Activated T-helper 2 cell treated with anti-CD3 and anti-CD28 coated beads, Interferon-gamma antibody, Interleukin-2, Interleukin-4, amounts not matched to agents 10 μg/mL and 5 μg/mL and 100 μg/mL, durations not matched to agents 14 hours and 24 hours and 36 hours (primary cell): ENCODE measurements at regions not wholly inside any gene's neighbourhood (a gene's known extent, or its start where the extent isn't known, plus 50 kb on each side); places are given as distances from the start of the nearest gene placed in this dataset.
"Not testable (repeated sequence)": the region's sequence is repeated elsewhere in the genome, so short reads cannot be mapped to it uniquely, and the experiment has no call there.

ENCODE experiments used
- DNase-seq: peaks from one replicate; pipeline ENCODE4 v3.0.0; 2021; ENCODE audit warnings: low spot score
- H3K27ac Mint-ChIP-seq: one replicate; pipeline ENCODE4 v1.8.0; 2021; ENCODE audit warnings: mixed read lengths
- H3K27me3 Mint-ChIP-seq: one replicate; pipeline ENCODE4 v1.8.0; 2021; ENCODE audit warnings: low read depth, mixed read lengths
- H3K36me3 Mint-ChIP-seq: one replicate; pipeline ENCODE4 v1.8.0; 2021; ENCODE audit warnings: low read depth, mixed read lengths
- H3K4me1 Mint-ChIP-seq: one replicate; pipeline ENCODE4 v1.8.0; 2021; ENCODE audit warnings: low read depth, mixed read lengths
- H3K4me3 Mint-ChIP-seq: one replicate; pipeline ENCODE4 v1.8.0; 2021; ENCODE audit warnings: low read depth, mild to moderate bottlenecking, moderate library complexity, mixed read lengths
- H3K9me3 Mint-ChIP-seq: one replicate; pipeline ENCODE4 v1.8.0; 2021; ENCODE audit warnings: mixed read lengths
- intact Hi-C: fragments of 100-400 bp; cut with micrococcal nuclease; formaldehyde crosslinking; loops from one replicate; pipeline ENCODE4 v1.15.1; 2023

DNA sequence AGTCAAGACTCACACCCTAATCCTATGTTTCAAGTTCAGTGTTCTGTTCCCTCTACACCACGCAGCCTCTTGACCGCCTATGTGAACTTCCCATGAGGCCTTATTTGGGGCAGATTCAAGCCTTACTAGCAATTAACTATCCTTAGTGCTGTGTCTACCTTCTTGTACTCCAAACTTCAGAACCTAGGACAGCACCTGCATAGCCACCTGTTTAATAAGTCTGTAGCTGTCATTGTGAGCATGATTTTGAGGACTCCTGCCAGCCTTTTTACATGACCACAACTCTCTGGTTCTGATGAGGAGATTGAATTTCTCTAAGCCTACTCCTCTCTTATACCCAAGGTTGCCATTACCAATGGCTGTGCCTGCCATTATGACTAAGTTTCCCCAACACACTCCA is 50.8 kb upstream of the PCSK1 start:
- no peak for DNase-seq
- H3K27ac Mint-ChIP-seq: no peak overlapping the region
- no peaks in the 10 kb centered on the region for H3K4me1 Mint-ChIP-seq
- no peaks in the 10 kb centered on the region for H3K36me3 Mint-ChIP-seq
- no peaks in the 10 kb centered on the region for H3K9me3 Mint-ChIP-seq
- H3K27me3 Mint-ChIP-seq: peaks cover 7% of the 10 kb centered on the region
- no peak overlapping the region for H3K4me3 Mint-ChIP-seq
- intact Hi-C loops: no loop called here

- intact Hi-C loops: no loop called here
- no peak overlapping the region for H3K27ac Mint-ChIP-seq
Observed at GRCh38 chr5:96487859-96488258, 54.8 kb upstream of the PCSK1 start.

DNA sequence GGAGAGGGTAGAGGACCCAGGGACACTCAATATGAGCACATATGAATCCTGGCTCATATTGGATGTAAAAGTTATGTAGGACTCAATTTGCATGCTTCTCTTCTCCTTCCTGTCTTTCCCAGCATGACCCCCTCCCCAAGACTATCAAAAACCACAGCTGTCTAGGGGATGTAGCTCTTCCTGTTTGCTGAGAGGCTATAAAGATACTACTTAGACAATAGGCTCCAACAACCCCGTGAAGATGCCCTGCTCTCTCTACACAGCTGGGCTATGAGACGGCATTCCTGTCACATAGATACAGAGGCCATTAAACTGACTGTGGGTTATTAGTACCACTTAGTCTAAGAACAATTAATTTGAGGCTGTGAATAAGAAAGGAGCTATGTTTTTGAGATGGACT is 56.5 kb upstream of the PCSK1 start:
- H3K27me3 Mint-ChIP-seq: peaks cover 11% of the 10 kb centered on the region
- no peaks in the 10 kb centered on the region for H3K36me3 Mint-ChIP-seq
- no peaks in the 10 kb centered on the region for H3K9me3 Mint-ChIP-seq
- H3K4me1 Mint-ChIP-seq: no peaks in the 10 kb centered on the region
- intact Hi-C loops: no loop called here
- no peak for DNase-seq
- H3K27ac Mint-ChIP-seq: no peak overlapping the region
- H3K4me3 Mint-ChIP-seq: no peak overlapping the region

More at GRCh38 chr5:96487859-96488258, 54.8 kb upstream of the PCSK1 start:
- Mint-ChIP-seq H3K27me3 (peaks cover 11% of the 10 kb centered on the region), H3K36me3 (no peaks in the 10 kb centered on the region), H3K4me3 (no peak overlapping the region), H3K4me1 (no peaks in the 10 kb centered on the region), H3K9me3 (no peaks in the 10 kb centered on the region)
- DNase-seq: no peak

DNA sequence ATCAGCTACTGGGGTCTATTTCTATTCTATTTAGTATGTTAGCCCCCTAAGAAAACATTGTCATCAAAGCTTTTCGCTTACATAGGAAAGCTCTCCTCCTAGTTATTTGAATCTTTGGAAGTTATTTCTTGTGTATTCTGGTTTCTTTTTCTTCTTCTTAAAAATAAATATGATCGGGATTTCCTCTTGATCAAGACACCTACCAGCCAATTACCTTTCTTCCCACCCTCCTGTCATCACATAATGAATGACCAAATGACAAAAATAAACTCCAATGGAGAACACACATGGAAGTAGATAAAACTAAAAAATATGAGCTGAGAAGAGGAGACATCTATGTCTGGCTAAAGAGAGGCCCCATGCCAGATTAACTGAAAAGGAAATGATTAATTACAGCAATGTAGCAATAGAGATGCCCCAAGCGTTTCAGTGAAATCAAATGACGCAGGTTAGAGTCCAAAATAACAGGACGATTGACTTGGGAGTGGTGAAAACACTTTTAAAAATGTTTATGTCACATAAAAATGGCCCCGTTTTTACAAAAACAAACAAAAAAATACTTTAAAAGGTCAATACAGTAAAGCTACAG is 59.5 kb upstream of the PCSK1 start:
- Mint-ChIP-seq H3K36me3 (no peaks in the 10 kb centered on the region), H3K27ac (no peak overlapping the region), H3K9me3 (no peaks in the 10 kb centered on the region), H3K4me1 (no peaks in the 10 kb centered on the region), H3K27me3 (peaks cover 9% of the 10 kb centered on the region), H3K4me3 (no peak overlapping the region)
- no peak for DNase-seq
- intact Hi-C loops: no loop called here

GRCh38 chr5:96493219-96493790 is 60.3 kb upstream of the PCSK1 start:
- Mint-ChIP-seq H3K4me3 (no peak overlapping the region), H3K4me1 (no peaks in the 10 kb centered on the region), H3K27ac (no peak overlapping the region), H3K27me3 (peaks cover 8% of the 10 kb centered on the region), H3K9me3 (no peaks in the 10 kb centered on the region), H3K36me3 (no peaks in the 10 kb centered on the region)
- intact Hi-C loops: no loop called here
- no peak for DNase-seq

DNA sequence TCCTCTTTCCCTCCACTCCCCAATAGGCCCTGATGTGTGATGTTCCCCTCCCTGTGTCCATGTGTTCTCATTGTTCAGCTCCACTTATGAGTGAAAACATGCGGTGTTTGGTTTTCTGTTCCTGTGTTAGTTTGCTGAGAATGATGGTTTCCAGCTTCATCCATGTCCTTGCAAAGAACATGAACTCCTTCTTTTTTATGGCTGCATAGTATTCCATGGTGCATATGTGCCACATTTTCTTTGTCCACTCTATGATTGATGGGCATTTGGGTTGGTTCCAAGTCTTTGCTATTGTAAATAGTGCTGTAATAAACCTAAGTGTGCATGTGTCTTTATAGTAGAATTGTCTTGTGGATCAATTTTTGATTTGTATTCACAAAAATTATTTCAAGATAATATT is 62.4 kb upstream of the PCSK1 start:
- H3K4me1 Mint-ChIP-seq, H3K36me3 Mint-ChIP-seq, DNase-seq, H3K4me3 Mint-ChIP-seq, H3K9me3 Mint-ChIP-seq, H3K27me3 Mint-ChIP-seq, H3K27ac Mint-ChIP-seq, intact Hi-C loops: not testable (repeated sequence)

GRCh38 chr5:96497027-96497426 is 64.0 kb upstream of the PCSK1 start:
- DNase-seq, H3K27me3 Mint-ChIP-seq, H3K36me3 Mint-ChIP-seq, H3K9me3 Mint-ChIP-seq, H3K4me1 Mint-ChIP-seq, H3K4me3 Mint-ChIP-seq, H3K27ac Mint-ChIP-seq, intact Hi-C loops: not testable (repeated sequence)

DNA sequence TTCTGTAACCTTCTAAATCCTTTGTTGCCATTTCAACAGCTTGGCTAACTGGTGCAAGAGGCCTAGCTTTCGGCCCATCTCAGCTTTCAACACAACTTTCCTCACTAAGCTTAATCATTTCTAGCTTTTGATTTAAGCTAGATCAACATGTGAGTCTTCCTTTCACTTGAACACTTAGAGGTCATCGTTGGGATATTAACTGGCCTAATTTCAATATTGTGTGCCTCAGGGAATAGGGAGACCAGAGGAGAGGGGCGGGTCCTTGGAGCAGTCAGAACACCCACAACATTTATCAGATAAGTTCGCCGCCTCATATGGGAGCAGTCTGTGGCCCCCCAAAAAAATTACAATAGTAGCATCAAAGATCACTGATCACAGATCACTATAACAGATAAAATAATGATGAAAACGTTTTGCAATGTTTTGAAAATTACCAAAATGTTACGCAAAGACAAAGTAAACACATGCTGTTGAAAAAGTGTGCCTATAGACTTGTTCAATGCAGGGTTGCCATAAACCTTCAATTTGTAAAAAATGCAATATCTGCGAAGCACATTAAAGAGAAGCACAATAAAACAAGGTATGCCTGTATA is 66.8 kb upstream of the PCSK1 start:
- Mint-ChIP-seq H3K9me3 (no peaks in the 10 kb centered on the region), H3K36me3 (no peaks in the 10 kb centered on the region), H3K27me3 (peaks cover 22% of the 10 kb centered on the region)

DNA sequence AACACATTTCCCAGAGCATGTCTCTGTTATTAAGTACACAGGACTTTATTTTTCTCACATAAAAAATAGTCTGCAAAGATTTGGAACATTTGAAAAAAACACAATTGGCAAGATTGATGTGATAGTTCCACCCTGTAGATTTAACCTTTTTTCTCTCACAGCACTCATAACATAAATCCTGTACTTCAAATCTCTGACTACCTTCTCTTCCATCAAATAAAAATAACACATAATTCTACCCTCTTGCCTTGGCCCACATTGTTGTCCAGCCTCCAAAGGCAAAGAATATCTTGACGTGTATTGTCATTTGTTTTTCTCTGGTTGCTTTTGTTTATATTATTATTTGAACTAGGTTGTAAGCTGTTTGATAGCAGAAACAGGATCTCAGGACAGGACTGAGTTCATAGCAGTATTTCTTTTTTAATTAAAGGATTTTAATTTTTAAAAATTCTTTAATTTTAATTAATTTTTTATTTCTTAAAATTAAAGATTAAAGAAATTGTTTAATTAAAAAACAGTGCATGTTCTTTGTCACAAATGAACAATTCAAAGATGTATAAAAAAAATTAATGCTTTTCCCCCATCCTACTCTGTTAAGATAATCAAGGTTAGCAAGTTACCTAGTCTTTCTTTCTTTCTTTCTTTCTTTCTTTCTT is 69.1 kb upstream of the PCSK1 start:
- no peaks in the 10 kb centered on the region for H3K9me3 Mint-ChIP-seq
- no peak overlapping the region for H3K27ac Mint-ChIP-seq
- H3K27me3 Mint-ChIP-seq: peaks cover 22% of the 10 kb centered on the region
- intact Hi-C loops: no loop called here
- no peak for DNase-seq
- H3K36me3 Mint-ChIP-seq: no peaks in the 10 kb centered on the region
- H3K4me1 Mint-ChIP-seq: no peaks in the 10 kb centered on the region
- H3K4me3 Mint-ChIP-seq: no peak overlapping the region

More for the DNA sequence above, 66.8 kb upstream of the PCSK1 start:
- intact Hi-C loops: no loop called here
- no peak for DNase-seq
- Mint-ChIP-seq H3K27ac (no peak overlapping the region), H3K4me3 (no peak overlapping the region), H3K4me1 (no peaks in the 10 kb centered on the region)

- Mint-ChIP-seq H3K4me1 (no peaks in the 10 kb centered on the region), H3K4me3 (no peak overlapping the region), H3K36me3 (no peaks in the 10 kb centered on the region), H3K27me3 (peaks cover 22% of the 10 kb centered on the region), H3K27ac (no peak overlapping the region), H3K9me3 (no peaks in the 10 kb centered on the region)
- intact Hi-C loops: no loop called here
- DNase-seq: no peak
Observed at GRCh38 chr5:96503501-96504236, 70.6 kb upstream of the PCSK1 start.

DNA sequence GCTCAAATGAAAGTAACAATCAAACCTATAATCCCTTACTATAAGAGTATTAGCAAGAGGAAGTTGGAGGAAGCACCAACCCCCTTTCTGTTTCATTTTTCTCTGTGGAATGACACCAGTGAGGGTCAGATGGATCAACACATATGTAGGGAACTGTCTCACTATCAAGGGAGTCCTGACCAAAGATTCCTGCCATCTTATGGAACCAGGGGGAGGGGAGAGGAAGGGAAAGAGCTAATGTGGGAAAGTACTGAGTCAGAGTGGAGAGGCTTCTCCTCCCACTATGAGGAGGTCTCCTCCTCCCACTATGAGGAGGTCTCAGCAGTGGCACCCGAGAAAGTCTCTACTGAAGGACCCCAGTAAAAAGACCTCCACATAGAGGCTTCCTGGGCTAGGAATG is 73.3 kb upstream of the PCSK1 start:
- no peak overlapping the region for H3K4me3 Mint-ChIP-seq
- H3K27me3 Mint-ChIP-seq: peaks cover 22% of the 10 kb centered on the region
- H3K9me3 Mint-ChIP-seq: no peaks in the 10 kb centered on the region
- no peak overlapping the region for H3K27ac Mint-ChIP-seq
- no peak for DNase-seq
- intact Hi-C loops: no loop called here
- no peaks in the 10 kb centered on the region for H3K36me3 Mint-ChIP-seq
- H3K4me1 Mint-ChIP-seq: no peaks in the 10 kb centered on the region

- Mint-ChIP-seq H3K4me1 (no peaks in the 10 kb centered on the region), H3K36me3 (no peaks in the 10 kb centered on the region), H3K27me3 (peaks cover 22% of the 10 kb centered on the region), H3K9me3 (no peaks in the 10 kb centered on the region), H3K4me3 (no peak overlapping the region), H3K27ac (no peak overlapping the region)
- intact Hi-C loops: no loop called here
- no peak for DNase-seq
Observed at GRCh38 chr5:96506866-96507527, 73.9 kb upstream of the PCSK1 start.
